Neutrophil (primary cell): ENCODE measurements at regions not wholly inside any gene's neighbourhood (a gene's known extent, or its start where the extent isn't known, plus 50 kb on each side); places are given as distances from the start of the nearest gene placed in this dataset.

ENCODE experiments used
- H3K27ac ChIP-seq: fragments of 200-600 bp; sonication (generic); 2 replicates; pipeline ENCODE4 v1.5.1; 2016; ENCODE audit warnings: mild to moderate bottlenecking, moderate library complexity
- H3K27me3 ChIP-seq: fragments of 200-600 bp; sonication (generic); 2 replicates; pipeline ENCODE4 v1.6.0; 2016; ENCODE audit warnings: mild to moderate bottlenecking
- H3K36me3 ChIP-seq: fragments of 200-600 bp; sonication (generic); 2 replicates; pipeline ENCODE4 v1.5.1; 2017
- H3K4me1 ChIP-seq, 2 experiments: fragments of 200-600 bp in 1 of 2; sonication (generic) in 1 of 2; 1 replicate in 1 of 2; 2 replicates in 1 of 2; pipeline versions ENCODE4 v1.5.1 to v1.6.1; 2013 to 2016; ENCODE audit warnings: low read depth in 1 of 2, low read length in 1 of 2, mild to moderate bottlenecking in 1 of 2, moderate library complexity in 1 of 2; ENCODE audit not compliant: control insufficient read depth in 1 of 2, insufficient read depth in 1 of 2
- H3K4me3 ChIP-seq, 2 experiments: fragments of 200-600 bp in 1 of 2; sonication (generic) in 1 of 2; 1 replicate in 1 of 2; 2 replicates in 1 of 2; pipeline ENCODE4 v1.5.1; 2013 to 2016; ENCODE audit warnings: low read depth in 1 of 2, low read length in 1 of 2, mild to moderate bottlenecking in 1 of 2, moderate library complexity in 1 of 2
- H3K9me3 ChIP-seq: fragments of 200-600 bp; sonication (generic); 2 replicates; pipeline ENCODE4 v1.5.1; 2016
- CTCF ChIP-seq: fragments of 200-600 bp; sonication (generic); IDR thresholded peaks from 2 replicates; pipeline ENCODE4 v1.5.1; 2016; ENCODE audit warnings: antibody characterized with exemption

- Histone ChIP-seq H3K27me3 (no peaks in the 10 kb centered on the region), H3K36me3 (no peaks in the 10 kb centered on the region), H3K9me3 (no peaks in the 10 kb centered on the region), H3K27ac (no peak overlapping the region), H3K4me1 (no peaks in the 10 kb centered on the region), H3K4me3 (no peak overlapping the region)
- TF ChIP-seq CTCF = no peak
Observed at GRCh38 chr2:207300817-207301216, 135.1 kb upstream of the KLF7 start.

GRCh38 chr2:207304761-207305160 is 139.0 kb upstream of the KLF7 start:
- Histone ChIP-seq H3K4me3 (no peak overlapping the region), H3K27me3 (no peaks in the 10 kb centered on the region), H3K4me1 (no peaks in the 10 kb centered on the region), H3K36me3 (no peaks in the 10 kb centered on the region), H3K9me3 (no peaks in the 10 kb centered on the region), H3K27ac (no peak overlapping the region)
- TF ChIP-seq CTCF = no peak

- Histone ChIP-seq H3K36me3 (no peaks in the 10 kb centered on the region), H3K27me3 (no peaks in the 10 kb centered on the region), H3K27ac (no peak overlapping the region), H3K4me1 (peaks cover 0 to 7% of the 10 kb centered on the region in 2 experiments), H3K9me3 (no peaks in the 10 kb centered on the region), H3K4me3 (no peak overlapping the region)
- no peak for TF ChIP-seq CTCF
Observed at GRCh38 chr2:207308519-207309224, 142.9 kb upstream of the KLF7 start.

- Histone ChIP-seq H3K36me3 (no peaks in the 10 kb centered on the region), H3K4me3 (no peak overlapping the region), H3K9me3 (no peaks in the 10 kb centered on the region), H3K4me1 (peaks cover 0 to 7% of the 10 kb centered on the region in 2 experiments), H3K27me3 (no peaks in the 10 kb centered on the region), H3K27ac (no peak overlapping the region)
- TF ChIP-seq CTCF = no peak
Observed at GRCh38 chr2:207311316-207312005, 145.7 kb upstream of the KLF7 start.

- H3K4me1 ChIP-seq = peaks cover 0 to 7% of the 10 kb centered on the region in 2 experiments
- no peak for TF ChIP-seq CTCF
- no peak overlapping the region for H3K27ac ChIP-seq
- H3K4me3 ChIP-seq = no peak overlapping the region
- H3K36me3 ChIP-seq = no peaks in the 10 kb centered on the region
- H3K9me3 ChIP-seq = no peaks in the 10 kb centered on the region
- H3K27me3 ChIP-seq = no peaks in the 10 kb centered on the region
Observed at GRCh38 chr2:207312006-207312356, 146.2 kb upstream of the KLF7 start.
